BLaER1 (cell line): ENCODE measurements at regions not wholly inside any gene's neighbourhood (a gene's known extent, or its start where the extent isn't known, plus 50 kb on each side); places are given as distances from the start of the nearest gene placed in this dataset.
A peak's percentile ranks its signal among the peaks of the same experiment; 100 is the strongest.

Experiments
- H3K27ac ChIP-seq: shearing (Covaris generic); formaldehyde crosslinking; 2 replicates; pipeline ENCODE4 v1.8.1; 2022
- H3K27me3 ChIP-seq: shearing (Covaris generic); formaldehyde crosslinking; 2 replicates; pipeline ENCODE4 v1.8.1; 2022
- H3K36me3 ChIP-seq: shearing (Covaris generic); formaldehyde crosslinking; 2 replicates; pipeline ENCODE4 v1.8.1; 2022
- H3K4me1 ChIP-seq: shearing (Covaris generic); formaldehyde crosslinking; 2 replicates; pipeline ENCODE4 v1.8.1; 2022
- H3K4me2 ChIP-seq: shearing (Covaris generic); formaldehyde crosslinking; 2 replicates; pipeline ENCODE4 v1.8.1; 2022
- H3K4me3 ChIP-seq: shearing (Covaris generic); formaldehyde crosslinking; 2 replicates; pipeline ENCODE4 v1.8.1; 2022
- H3K9ac ChIP-seq: shearing (Covaris generic); formaldehyde crosslinking; 2 replicates; pipeline ENCODE4 v1.8.1; 2022
- H3K9me3 ChIP-seq: shearing (Covaris generic); formaldehyde crosslinking; 2 replicates; pipeline ENCODE4 v1.8.1; 2022
- H4K20me1 ChIP-seq: shearing (Covaris generic); formaldehyde crosslinking; 2 replicates; pipeline ENCODE4 v1.8.1; 2022
- Cebpa-rat ChIP-seq: shearing (Covaris generic); IDR thresholded peaks from 2 replicates; pipeline ENCODE4 v1.8.1; 2022

DNA sequence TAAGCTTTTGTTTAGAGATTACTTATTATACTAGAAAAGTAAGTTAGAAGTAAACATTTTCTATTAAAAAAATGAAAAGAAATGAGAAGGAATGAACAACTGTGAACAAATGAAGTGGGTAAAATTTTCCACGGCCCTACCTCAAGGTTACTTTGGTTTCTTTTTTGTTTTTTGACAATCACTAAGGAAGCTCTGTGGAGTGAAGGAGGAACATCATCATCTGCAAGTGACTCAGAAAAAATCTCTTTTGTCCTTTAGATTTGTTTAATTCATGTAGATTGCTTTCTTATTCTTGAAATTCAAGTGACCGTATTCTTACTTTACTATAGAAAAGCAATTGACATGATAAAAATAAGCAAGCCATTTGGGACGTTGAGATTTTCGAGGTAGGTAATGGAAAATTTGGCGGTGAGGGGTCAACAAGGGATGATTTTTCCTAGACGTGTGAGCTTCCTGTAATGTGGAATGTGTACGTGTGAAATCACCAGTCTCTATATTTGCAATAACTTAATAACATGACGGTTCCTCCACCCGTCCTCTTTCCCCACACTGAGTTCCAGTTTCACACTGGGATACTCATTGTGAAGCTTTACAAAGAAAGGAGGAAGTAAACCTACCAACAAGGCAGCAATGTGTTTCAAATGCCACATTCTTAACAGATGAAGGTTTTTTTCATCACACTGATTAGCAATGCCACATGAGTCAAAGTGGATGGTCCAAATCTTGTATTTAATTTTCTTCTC lies 62.3 kb upstream of the EGLN3 start:
- Histone ChIP-seq H3K27me3 (no peaks in the 10 kb centered on the region), H3K4me1 (peaks cover 16% of the 10 kb centered on the region), H3K9me3 (no peaks in the 10 kb centered on the region), H4K20me1 (no peaks in the 10 kb centered on the region), H3K36me3 (no peaks in the 10 kb centered on the region), H3K9ac (no peak overlapping the region), H3K27ac (peak overlapping the region; percentile 36; the same call in 1 of the 2 replicates), H3K4me3 (no peak overlapping the region), H3K4me2 (peak overlapping the region; percentile 65)
- TF ChIP-seq Cebpa-rat: no peak

DNA sequence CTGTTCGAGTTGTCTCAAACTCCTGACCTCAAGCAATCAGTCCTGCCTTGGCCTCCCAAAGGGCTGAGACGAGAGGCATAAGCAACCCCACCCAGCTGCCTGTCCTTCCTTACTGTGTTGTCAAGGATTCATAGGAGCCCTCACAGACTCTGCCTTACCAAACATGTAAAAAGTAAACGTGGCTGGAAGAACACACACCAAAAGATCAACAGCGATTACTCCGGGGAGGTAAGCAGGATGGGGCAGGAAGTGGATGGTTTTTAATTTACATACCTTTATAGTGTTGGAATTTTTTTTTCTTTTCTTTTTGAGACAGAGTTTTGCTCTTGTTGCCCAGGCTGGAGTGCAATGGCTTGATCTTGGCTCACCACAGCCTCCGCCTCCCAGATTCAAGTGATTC lies 61.5 kb upstream of the EGLN3 start:
- Histone ChIP-seq H3K4me1 (peaks cover 16% of the 10 kb centered on the region), H3K4me2 (no peak overlapping the region), H3K27ac (no peak overlapping the region), H3K27me3 (no peaks in the 10 kb centered on the region), H3K4me3 (no peak overlapping the region), H3K9me3 (no peaks in the 10 kb centered on the region), H4K20me1 (no peaks in the 10 kb centered on the region), H3K36me3 (no peaks in the 10 kb centered on the region), H3K9ac (no peak overlapping the region)
- no peak for TF ChIP-seq Cebpa-rat

DNA sequence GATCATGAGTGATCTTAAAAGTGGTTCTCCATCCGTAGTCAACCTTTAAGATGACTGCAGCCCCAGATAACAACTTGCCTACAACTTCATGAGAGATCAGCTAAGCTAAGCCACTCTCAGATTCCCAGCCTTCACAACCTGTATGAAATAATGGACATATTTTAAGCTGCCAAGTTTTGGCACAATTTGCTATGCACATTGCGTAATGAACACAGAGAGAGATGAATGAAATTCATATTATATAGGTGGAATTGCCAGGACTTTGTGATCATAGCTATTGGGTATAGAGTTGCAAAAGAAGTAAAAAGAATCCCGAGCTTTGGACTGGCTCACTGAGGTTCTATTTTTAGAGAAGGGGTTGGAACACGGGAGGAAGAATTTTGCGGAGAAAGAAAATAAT lies 59.1 kb upstream of the EGLN3 start:
- no peaks in the 10 kb centered on the region for H4K20me1 ChIP-seq
- H3K9ac ChIP-seq: no peak overlapping the region
- TF ChIP-seq Cebpa-rat: no peak
- H3K4me1 ChIP-seq: peaks cover 16% of the 10 kb centered on the region
- H3K27me3 ChIP-seq: no peaks in the 10 kb centered on the region
- H3K9me3 ChIP-seq: no peaks in the 10 kb centered on the region
- no peak overlapping the region for H3K4me2 ChIP-seq
- H3K4me3 ChIP-seq: no peak overlapping the region
- no peaks in the 10 kb centered on the region for H3K36me3 ChIP-seq
- H3K27ac ChIP-seq: no peak overlapping the region

DNA sequence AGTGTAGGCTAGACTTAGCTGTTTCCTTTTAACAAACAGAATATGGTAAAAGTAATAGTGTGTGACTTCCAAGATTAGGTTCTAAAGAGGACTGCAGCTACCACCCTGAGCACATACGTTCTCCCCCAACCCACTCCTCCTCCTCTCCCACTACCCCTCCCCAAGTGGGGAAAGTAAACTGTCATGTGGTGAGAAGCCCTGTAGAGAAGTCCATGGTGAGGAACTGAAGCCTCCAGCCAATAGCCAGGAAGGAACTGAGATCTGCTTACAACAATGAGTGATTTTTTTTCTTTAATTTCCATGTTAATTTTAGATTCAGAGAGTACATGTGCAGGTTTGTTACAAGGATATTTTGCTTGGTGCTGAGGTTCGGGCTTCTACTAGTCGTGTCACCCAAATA lies 57.0 kb upstream of the EGLN3 start:
- no peaks in the 10 kb centered on the region for H3K4me1 ChIP-seq
- no peaks in the 10 kb centered on the region for H4K20me1 ChIP-seq
- TF ChIP-seq Cebpa-rat: no peak
- H3K4me2 ChIP-seq: no peak overlapping the region
- no peak overlapping the region for H3K27ac ChIP-seq
- H3K4me3 ChIP-seq: no peak overlapping the region
- H3K36me3 ChIP-seq: no peaks in the 10 kb centered on the region
- no peaks in the 10 kb centered on the region for H3K9me3 ChIP-seq
- no peaks in the 10 kb centered on the region for H3K27me3 ChIP-seq
- H3K9ac ChIP-seq: no peak overlapping the region

DNA sequence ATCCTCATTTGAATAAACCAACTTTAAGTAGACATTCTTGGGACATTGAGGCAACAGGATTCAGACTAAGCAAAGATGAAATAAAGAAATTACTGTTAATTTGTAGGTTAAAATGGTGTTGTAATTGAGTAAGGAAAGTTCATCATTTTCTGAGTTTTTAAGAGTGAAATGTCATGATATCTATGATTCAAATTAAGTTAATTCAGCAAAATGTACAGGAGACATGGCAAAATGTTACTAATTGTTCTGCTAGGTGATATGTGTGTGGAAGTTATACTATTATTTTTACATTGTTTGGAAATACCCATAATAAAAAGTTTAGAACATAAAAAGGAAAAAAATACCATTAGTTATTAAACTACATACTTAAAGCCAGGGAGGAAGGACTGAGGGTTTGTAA lies 55.0 kb upstream of the EGLN3 start:
- no peak overlapping the region for H3K9ac ChIP-seq
- no peaks in the 10 kb centered on the region for H4K20me1 ChIP-seq
- H3K4me2 ChIP-seq: no peak overlapping the region
- TF ChIP-seq Cebpa-rat: no peak
- no peaks in the 10 kb centered on the region for H3K36me3 ChIP-seq
- no peaks in the 10 kb centered on the region for H3K9me3 ChIP-seq
- no peak overlapping the region for H3K4me3 ChIP-seq
- no peak overlapping the region for H3K27ac ChIP-seq
- no peaks in the 10 kb centered on the region for H3K27me3 ChIP-seq
- H3K4me1 ChIP-seq: no peaks in the 10 kb centered on the region

DNA sequence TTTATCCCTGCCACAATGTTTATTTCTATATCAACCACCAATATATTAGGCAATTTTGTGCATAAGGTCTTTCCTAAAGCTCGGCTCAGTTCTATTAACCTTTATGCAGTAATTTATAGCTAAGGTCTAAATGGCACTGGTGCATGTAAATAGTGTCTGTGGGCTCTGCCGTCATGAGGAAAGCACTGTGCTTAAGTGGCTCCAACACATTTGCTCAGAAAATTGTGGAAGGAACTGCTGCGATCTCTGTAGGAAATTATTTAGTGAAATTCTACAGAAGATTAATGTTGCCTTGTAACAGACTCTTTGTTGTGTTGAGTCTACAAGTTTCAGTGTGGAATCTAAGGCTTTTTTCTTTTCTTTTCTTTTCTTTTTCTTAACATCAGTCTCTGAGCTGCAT lies 54.0 kb upstream of the EGLN3 start:
- H3K4me2 ChIP-seq: no peak overlapping the region
- H3K4me1 ChIP-seq: no peaks in the 10 kb centered on the region
- no peaks in the 10 kb centered on the region for H3K9me3 ChIP-seq
- no peak overlapping the region for H3K9ac ChIP-seq
- no peak overlapping the region for H3K4me3 ChIP-seq
- H3K27ac ChIP-seq: no peak overlapping the region
- no peaks in the 10 kb centered on the region for H3K36me3 ChIP-seq
- no peaks in the 10 kb centered on the region for H3K27me3 ChIP-seq
- no peak for TF ChIP-seq Cebpa-rat
- no peaks in the 10 kb centered on the region for H4K20me1 ChIP-seq

DNA sequence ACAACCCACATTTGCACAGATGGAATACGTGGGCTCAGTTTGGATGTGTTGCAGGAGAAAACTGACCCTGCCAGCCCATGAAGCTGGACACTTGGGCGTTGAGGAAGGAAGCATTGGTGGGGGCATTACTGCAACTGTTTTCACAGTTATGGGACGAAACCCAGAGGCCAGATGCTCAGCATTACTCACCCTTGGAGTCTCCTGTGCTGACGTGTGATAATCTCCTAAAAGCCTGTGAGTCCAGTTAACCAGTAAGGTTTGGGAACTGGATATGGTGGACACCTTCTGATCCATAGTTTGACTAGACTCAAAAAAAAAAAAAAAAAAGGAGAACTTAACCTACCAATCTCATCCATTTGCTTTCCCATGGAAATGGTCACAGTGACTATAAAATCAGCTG lies 52.8 kb upstream of the EGLN3 start:
- Histone ChIP-seq H3K4me2 (no peak overlapping the region), H3K4me3 (no peak overlapping the region), H3K9ac (no peak overlapping the region), H4K20me1 (no peaks in the 10 kb centered on the region), H3K36me3 (no peaks in the 10 kb centered on the region), H3K4me1 (no peaks in the 10 kb centered on the region), H3K9me3 (no peaks in the 10 kb centered on the region), H3K27me3 (no peaks in the 10 kb centered on the region), H3K27ac (no peak overlapping the region)
- no peak for TF ChIP-seq Cebpa-rat

DNA sequence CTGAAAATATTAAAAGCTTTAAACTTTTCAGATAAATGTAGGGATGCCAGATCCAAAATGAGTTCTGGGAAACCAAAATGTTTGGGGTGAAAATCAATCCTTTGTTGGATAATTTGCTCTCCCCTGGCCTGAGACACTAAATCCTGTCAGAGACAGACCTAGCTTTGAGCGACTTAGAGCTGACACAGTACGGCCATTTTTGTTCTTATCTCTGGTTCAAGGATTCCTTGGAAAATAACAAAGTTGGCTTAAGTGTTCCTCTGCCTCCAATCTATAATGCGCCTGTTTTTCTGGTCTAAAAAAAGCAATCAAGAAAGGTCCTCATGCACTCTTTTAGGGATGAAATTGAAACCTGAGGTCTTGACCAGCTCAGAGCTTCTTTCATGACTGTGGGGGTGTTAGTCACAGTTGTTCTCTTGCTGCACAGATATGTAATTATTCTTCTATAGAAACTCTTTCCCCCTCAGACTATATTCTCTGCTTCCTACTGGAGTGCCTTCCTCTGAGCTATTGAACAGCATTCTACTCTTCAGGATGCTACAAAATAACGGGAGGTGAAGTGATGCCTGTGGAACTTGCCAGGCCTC lies 52.3 kb upstream of the EGLN3 start:
- TF ChIP-seq Cebpa-rat: no peak
- Histone ChIP-seq H3K4me2 (no peak overlapping the region), H3K9me3 (no peaks in the 10 kb centered on the region), H3K27me3 (no peaks in the 10 kb centered on the region), H3K27ac (no peak overlapping the region), H3K36me3 (no peaks in the 10 kb centered on the region), H3K9ac (no peak overlapping the region), H4K20me1 (no peaks in the 10 kb centered on the region), H3K4me3 (no peak overlapping the region), H3K4me1 (no peaks in the 10 kb centered on the region)
